ENCODE measurements at regions not wholly inside any gene's neighbourhood (a gene's known extent, or its start where the extent isn't known, plus 50 kb on each side); places are given as distances from the start of the nearest gene placed in this dataset.

DNA sequence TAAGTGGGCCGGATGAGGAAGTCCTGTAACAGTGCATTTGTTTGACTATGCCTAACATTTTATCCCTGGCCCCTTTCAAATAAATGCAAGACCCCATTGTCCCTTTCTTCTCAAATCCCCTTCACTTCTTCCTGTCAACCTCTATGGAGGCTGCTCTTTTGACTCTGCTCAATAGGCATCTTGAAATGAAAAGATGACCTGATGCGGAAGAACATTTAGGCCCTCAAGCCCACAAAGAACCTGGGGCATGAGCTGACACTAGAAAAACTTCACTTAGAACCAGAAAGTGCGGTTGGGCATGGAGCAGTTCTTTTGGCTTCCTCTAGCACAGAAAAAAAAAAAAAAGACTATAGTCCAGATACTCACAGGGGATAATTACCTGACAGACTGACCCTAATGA lies 1434.7 kb upstream of the WWC1 start:
- Histone ChIP-seq H3K9me3 (replicated peaks in 1 of 3) (no peaks in the 10 kb centered on the region), H3K27me3 (no peaks in the 10 kb centered on the region), H3K27ac (no peak overlapping the region), H3K4me3 (no peak overlapping the region), H3K36me3 (replicated peaks in 1 of 2) (no peaks in the 10 kb centered on the region), H3K4me1 (replicated peaks in 1 of 2) (no peaks in the 10 kb centered on the region)
- WGBS, 4 donors, result 79 to 88% (median 81%) methylated on average over 3 of the region's 3 CpGs
- DNase-seq, result no peak
- TF ChIP-seq, protein P1, sequence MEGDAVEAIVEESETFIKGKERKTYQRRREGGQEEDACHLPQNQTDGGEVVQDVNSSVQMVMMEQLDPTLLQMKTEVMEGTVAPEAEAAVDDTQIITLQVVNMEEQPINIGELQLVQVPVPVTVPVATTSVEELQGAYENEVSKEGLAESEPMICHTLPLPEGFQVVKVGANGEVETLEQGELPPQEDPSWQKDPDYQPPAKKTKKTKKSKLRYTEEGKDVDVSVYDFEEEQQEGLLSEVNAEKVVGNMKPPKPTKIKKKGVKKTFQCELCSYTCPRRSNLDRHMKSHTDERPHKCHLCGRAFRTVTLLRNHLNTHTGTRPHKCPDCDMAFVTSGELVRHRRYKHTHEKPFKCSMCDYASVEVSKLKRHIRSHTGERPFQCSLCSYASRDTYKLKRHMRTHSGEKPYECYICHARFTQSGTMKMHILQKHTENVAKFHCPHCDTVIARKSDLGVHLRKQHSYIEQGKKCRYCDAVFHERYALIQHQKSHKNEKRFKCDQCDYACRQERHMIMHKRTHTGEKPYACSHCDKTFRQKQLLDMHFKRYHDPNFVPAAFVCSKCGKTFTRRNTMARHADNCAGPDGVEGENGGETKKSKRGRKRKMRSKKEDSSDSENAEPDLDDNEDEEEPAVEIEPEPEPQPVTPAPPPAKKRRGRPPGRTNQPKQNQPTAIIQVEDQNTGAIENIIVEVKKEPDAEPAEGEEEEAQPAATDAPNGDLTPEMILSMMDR (IDR thresholded peaks at IDR 0.05), result no peak
- TF ChIP-seq POLR2A (IDR thresholded peaks at IDR 0.05), result no peak
- intact Hi-C loops (cut with DNase I), result no loop called here

DNA sequence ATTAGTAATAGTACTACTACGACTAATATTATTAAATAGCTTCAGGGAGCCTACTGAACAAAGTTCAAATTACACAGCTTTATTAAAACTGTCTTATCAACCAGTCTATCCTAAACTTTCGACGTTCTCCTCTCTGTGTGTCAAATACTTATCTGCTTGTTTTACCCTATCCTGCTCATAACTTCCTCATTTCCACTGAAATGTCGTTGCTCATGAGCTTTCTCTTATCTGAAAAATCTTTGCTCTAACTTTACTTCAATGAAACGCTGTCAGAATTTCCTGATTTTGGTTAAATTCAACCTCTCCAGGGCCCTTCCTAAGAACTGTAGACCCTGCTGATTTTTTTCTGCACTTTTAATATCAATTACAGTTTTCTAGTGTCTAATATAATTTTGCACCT lies 1431.0 kb upstream of the WWC1 start:
- 51 to 58% (median 57%) methylated on average over 5 of the region's 5 CpGs for WGBS, 4 donors
- TF ChIP-seq, protein P1 (IDR thresholded peaks at IDR 0.05), result no peak
- TF ChIP-seq POLR2A (IDR thresholded peaks at IDR 0.05), result no peak

GRCh38 chr5:166862581-166862980 lies 1428.9 kb upstream of the WWC1 start:
- no peaks in the 10 kb centered on the region for H3K36me3 ChIP-seq (replicated peaks in 1 of 2)
- no peak overlapping the region for H3K4me3 ChIP-seq
- H3K27ac ChIP-seq, result no peak overlapping the region
- TF ChIP-seq POLR2A (IDR thresholded peaks at IDR 0.05), result no peak
- TF ChIP-seq, protein P1 (IDR thresholded peaks at IDR 0.05), result no peak
- H3K4me1 ChIP-seq (replicated peaks in 1 of 2), result no peaks in the 10 kb centered on the region
- intact Hi-C loops (cut with DNase I), result no loop called here
- 75 to 86% (median 84%) methylated on average over 5 of the region's 5 CpGs for WGBS, 4 donors
- H3K27me3 ChIP-seq, result no peaks in the 10 kb centered on the region
- no peaks in the 10 kb centered on the region for H3K9me3 ChIP-seq (replicated peaks in 1 of 3)
- DNase-seq, result no peak

More for the DNA sequence above, 1431.0 kb upstream of the WWC1 start:
- intact Hi-C loops (cut with DNase I), result no loop called here
- no peaks in the 10 kb centered on the region for H3K36me3 ChIP-seq (replicated peaks in 1 of 2)
- no peaks in the 10 kb centered on the region for H3K9me3 ChIP-seq (replicated peaks in 1 of 3)
- no peaks in the 10 kb centered on the region for H3K4me1 ChIP-seq (replicated peaks in 1 of 2)
- H3K27ac ChIP-seq, result no peak overlapping the region
- H3K27me3 ChIP-seq, result no peaks in the 10 kb centered on the region
- no peak for DNase-seq
- no peak overlapping the region for H3K4me3 ChIP-seq

GRCh38 chr5:166865206-166865605 lies 1426.2 kb upstream of the WWC1 start:
- intact Hi-C loops (cut with DNase I), result no loop called here
- TF ChIP-seq, protein P1 (IDR thresholded peaks at IDR 0.05), result no peak
- TF ChIP-seq POLR2A (IDR thresholded peaks at IDR 0.05), result no peak
- DNase-seq, result no peak
- no peak overlapping the region for H3K27ac ChIP-seq
- H3K36me3 ChIP-seq (replicated peaks in 1 of 2), result no peaks in the 10 kb centered on the region
- H3K4me1 ChIP-seq (replicated peaks in 1 of 2), result no peaks in the 10 kb centered on the region
- WGBS, 4 donors, result 54 to 68% (median 57%) methylated on average over 6 of the region's 6 CpGs
- no peak overlapping the region for H3K4me3 ChIP-seq
- H3K27me3 ChIP-seq, result no peaks in the 10 kb centered on the region
- H3K9me3 ChIP-seq (replicated peaks in 1 of 3), result no peaks in the 10 kb centered on the region
